Left ventricle myocardium inferior (tissue), 1 donor: ENCODE measurements at regions not wholly inside any gene's neighbourhood (a gene's known extent, or its start where the extent isn't known, plus 50 kb on each side); places are given as distances from the start of the nearest gene placed in this dataset.
"Not testable (repeated sequence)": the region's sequence is repeated elsewhere in the genome, so short reads cannot be mapped to it uniquely, and the experiment has no call there.

ENCODE experiments used
- DNase-seq: peaks from one replicate; pipeline ENCODE4 v3.0.0-alpha.2; 2020
- H3K27ac ChIP-seq: fragments of 200-600 bp; replicated peaks from 2 replicates; pipeline ENCODE4 v1.8.0; 2021
- H3K27me3 ChIP-seq: fragments of 200-600 bp; 2 replicates; pipeline ENCODE4 v1.8.0; 2021; ENCODE audit warnings: low read depth
- H3K36me3 ChIP-seq: fragments of 200-600 bp; 2 replicates; pipeline ENCODE4 v1.8.0; 2021
- H3K4me1 ChIP-seq: fragments of 200-600 bp; 2 replicates; pipeline ENCODE4 v1.8.0; 2021
- H3K4me3 ChIP-seq: fragments of 200-600 bp; 2 replicates; pipeline ENCODE4 v1.8.0; 2021; ENCODE audit warnings: mild to moderate bottlenecking, moderate library complexity
- H3K9me3 ChIP-seq: fragments of 200-600 bp; replicated peaks from 2 replicates; pipeline ENCODE4 v1.8.0; 2021
- CTCF ChIP-seq: fragments of 200-600 bp; IDR thresholded peaks from 2 replicates; pipeline ENCODE4 v1.8.0; 2021; ENCODE audit warnings: antibody characterized with exemption, mild to moderate bottlenecking, borderline replicate concordance
- intact Hi-C: fragments of 100-400 bp; cut with micrococcal nuclease; formaldehyde crosslinking; loops from one replicate; pipeline ENCODE4 v1.11.0; 2022
- donor health status: DM: no; HTN: yes; CAD: no; lungs with severe emphysema.

- no peak for TF ChIP-seq CTCF
- no peak overlapping the region for H3K4me3 ChIP-seq
- DNase-seq = no peak
These were observed 93.2 kb downstream of the DNAJB9 start for GRCh38 chr7:108662783-108663362.

GRCh38 chr7:108663701-108664100 is 94.0 kb downstream of the DNAJB9 start:
- Histone ChIP-seq H3K4me1 (no peaks in the 10 kb centered on the region), H3K27me3 (no peaks in the 10 kb centered on the region), H3K27ac (no peak overlapping the region), H3K9me3 (no peaks in the 10 kb centered on the region), H3K36me3 (no peaks in the 10 kb centered on the region), H3K4me3 (no peak overlapping the region)
- DNase-seq = no peak
- no peak for TF ChIP-seq CTCF
- intact Hi-C loops = no loop called here

More at GRCh38 chr7:108662783-108663362, 93.2 kb downstream of the DNAJB9 start:
- no peaks in the 10 kb centered on the region for H3K4me1 ChIP-seq
- H3K27ac ChIP-seq = no peak overlapping the region
- no peaks in the 10 kb centered on the region for H3K27me3 ChIP-seq
- no peaks in the 10 kb centered on the region for H3K9me3 ChIP-seq
- intact Hi-C loops = no loop called here
- no peaks in the 10 kb centered on the region for H3K36me3 ChIP-seq

GRCh38 chr7:108667216-108667615 is 97.5 kb downstream of the DNAJB9 start:
- Histone ChIP-seq H3K9me3 (peaks cover 6% of the 10 kb centered on the region), H3K4me1 (no peaks in the 10 kb centered on the region), H3K36me3 (no peaks in the 10 kb centered on the region), H3K27me3 (no peaks in the 10 kb centered on the region), H3K4me3 (no peak overlapping the region), H3K27ac (no peak overlapping the region)
- intact Hi-C loops = no loop called here
- TF ChIP-seq CTCF = no peak
- no peak for DNase-seq

- H3K27ac ChIP-seq = no peak overlapping the region
- H3K4me3 ChIP-seq = no peak overlapping the region
- intact Hi-C loops = no loop called here
- no peak for DNase-seq
- TF ChIP-seq CTCF = no peak
- no peaks in the 10 kb centered on the region for H3K4me1 ChIP-seq
- H3K9me3 ChIP-seq = peaks cover 6% of the 10 kb centered on the region
- H3K36me3 ChIP-seq = no peaks in the 10 kb centered on the region
- H3K27me3 ChIP-seq = no peaks in the 10 kb centered on the region
These were observed 100.3 kb downstream of the DNAJB9 start for GRCh38 chr7:108669958-108670357.

- H3K36me3 ChIP-seq, H3K27ac ChIP-seq, H3K4me3 ChIP-seq, intact Hi-C loops, H3K4me1 ChIP-seq, H3K27me3 ChIP-seq, DNase-seq: not testable (repeated sequence)
- peaks cover 14% of the 10 kb centered on the region for H3K9me3 ChIP-seq
These were observed 104.0 kb downstream of the DNAJB9 start for GRCh38 chr7:108673699-108674098.

- H3K27me3 ChIP-seq = no peaks in the 10 kb centered on the region
- no peak for TF ChIP-seq CTCF
- H3K9me3 ChIP-seq = peaks cover 14% of the 10 kb centered on the region
- no peaks in the 10 kb centered on the region for H3K36me3 ChIP-seq
- intact Hi-C loops = no loop called here
- H3K4me3 ChIP-seq = no peak overlapping the region
- DNase-seq = no peak
- no peak overlapping the region for H3K27ac ChIP-seq
- no peaks in the 10 kb centered on the region for H3K4me1 ChIP-seq
These were observed 115.0 kb downstream of the DNAJB9 start for GRCh38 chr7:108684629-108685028.
